Activated T-cell treated with anti-CD3 and anti-CD28 coated beads, Interleukin-2, amount 50 U/mL, for 72 hours (primary cell): ENCODE measurements at regions not wholly inside any gene's neighbourhood (a gene's known extent, or its start where the extent isn't known, plus 50 kb on each side); places are given as distances from the start of the nearest gene placed in this dataset.

Source experiments
- ATAC-seq, 2 donors: fragments of 150-1000 bp; cut with Tn5 transposase; replicated peaks in 1 of 2; 2 replicates each; pipeline ENCODE4 v1.10.0; 2021; ENCODE audit warnings: moderate library complexity in 2 of 2, mild to moderate bottlenecking in 1 of 2
- DNase-seq, 2 donors: peaks; one replicate each; pipeline ENCODE4 v3.0.0; 2021 to 2022; ENCODE audit warnings: mixed read lengths in 1 of 2
- H3K27ac Mint-ChIP-seq: one replicate; pipeline ENCODE4 v1.8.0; 2022; ENCODE audit warnings: mild to moderate bottlenecking, moderate library complexity, mixed read lengths
- H3K27me3 Mint-ChIP-seq: one replicate; pipeline ENCODE4 v1.8.0; 2022; ENCODE audit warnings: low read depth, mixed read lengths
- H3K36me3 Mint-ChIP-seq, 2 donors: one replicate each; pipeline ENCODE4 v1.8.0; 2022; ENCODE audit warnings: mixed read lengths in 2 of 2, mild to moderate bottlenecking in 1 of 2; ENCODE audit not compliant: insufficient read depth in 2 of 2
- H3K4me1 Mint-ChIP-seq: one replicate; pipeline ENCODE4 v1.8.0; 2022; ENCODE audit warnings: low read depth, mixed read lengths
- H3K4me3 Mint-ChIP-seq, 2 donors: one replicate each; pipeline ENCODE4 v1.8.0; 2022; ENCODE audit warnings: mild to moderate bottlenecking in 2 of 2, mixed read lengths in 2 of 2, moderate library complexity in 2 of 2
- H3K9me3 Mint-ChIP-seq, 2 donors: one replicate each; pipeline ENCODE4 v1.8.0; 2022; ENCODE audit warnings: mixed read lengths in 2 of 2

DNA sequence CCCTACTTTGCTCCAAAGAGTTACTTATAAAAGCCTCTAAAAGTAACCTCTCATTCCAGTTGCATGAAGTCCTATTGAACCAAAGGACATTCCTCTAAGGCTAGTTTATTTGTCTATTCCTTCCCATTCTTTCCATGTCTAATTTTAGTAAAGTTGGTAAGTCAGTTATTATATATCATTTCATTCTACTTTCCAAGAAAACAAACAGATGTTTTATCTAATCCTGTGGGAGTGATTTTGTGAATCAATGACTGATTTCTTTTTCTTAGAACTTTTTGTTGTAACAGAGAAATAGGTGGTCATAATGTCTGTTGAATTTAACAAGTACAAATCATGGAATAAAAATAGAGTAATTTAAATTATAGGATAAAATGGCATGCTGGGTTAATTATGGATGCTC lies 286.3 kb downstream of the FSIP2 start:
- no peak for DNase-seq
- no peaks in the 10 kb centered on the region for H3K27me3 Mint-ChIP-seq
- no peak overlapping the region for H3K27ac Mint-ChIP-seq
- no peak for ATAC-seq
- no peak overlapping the region for H3K4me3 Mint-ChIP-seq
- H3K9me3 Mint-ChIP-seq = peaks cover 0 to 4% of the 10 kb centered on the region in 2 donors
- H3K4me1 Mint-ChIP-seq = no peaks in the 10 kb centered on the region
- no peaks in the 10 kb centered on the region for H3K36me3 Mint-ChIP-seq

DNA sequence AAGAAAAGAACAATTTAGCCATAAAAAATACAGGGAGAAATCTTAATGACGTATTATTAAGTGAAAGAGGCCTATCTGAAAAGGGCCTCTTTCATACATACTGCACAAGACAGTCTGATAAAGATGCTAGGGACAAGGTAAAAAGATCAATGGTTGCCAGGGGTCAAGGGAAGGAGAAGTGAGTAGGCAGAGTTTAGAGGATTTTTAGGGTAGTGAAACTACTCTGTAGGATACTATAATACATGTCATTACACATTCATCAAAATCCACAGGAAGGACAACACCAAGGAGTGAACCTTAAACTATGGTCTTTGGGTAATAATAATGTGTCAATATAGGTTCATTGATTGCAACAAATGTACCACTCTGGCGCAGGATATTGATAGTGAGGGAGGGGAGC lies 289.3 kb downstream of the FSIP2 start:
- no peak overlapping the region for H3K27ac Mint-ChIP-seq
- H3K9me3 Mint-ChIP-seq = no peaks in the 10 kb centered on the region

DNA sequence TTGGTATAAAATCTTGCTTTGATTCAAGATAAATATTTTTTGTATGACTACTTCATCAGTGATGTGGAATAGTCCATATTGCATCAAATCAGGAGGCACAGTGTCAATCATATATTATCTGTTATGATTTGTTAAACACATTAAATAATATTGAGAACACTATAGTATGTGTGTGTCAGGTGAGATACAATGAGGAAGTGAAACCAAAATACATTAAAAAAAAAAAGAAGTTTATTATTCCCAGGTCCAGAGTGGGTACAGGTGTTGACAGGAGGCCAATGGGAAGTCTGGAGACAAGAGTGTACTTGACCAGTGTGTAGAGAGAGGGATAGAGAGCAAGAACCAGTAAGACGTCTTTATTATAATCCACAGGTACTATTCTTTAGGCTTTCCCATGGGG lies 292.6 kb downstream of the FSIP2 start:
- no peaks in the 10 kb centered on the region for H3K4me1 Mint-ChIP-seq
- DNase-seq (no peak), ATAC-seq (no peak)
- H3K9me3 Mint-ChIP-seq = no peaks in the 10 kb centered on the region
- no peak overlapping the region for H3K27ac Mint-ChIP-seq
- H3K36me3 Mint-ChIP-seq = no peaks in the 10 kb centered on the region
- H3K4me3 Mint-ChIP-seq = no peak overlapping the region
- no peaks in the 10 kb centered on the region for H3K27me3 Mint-ChIP-seq

More for the DNA sequence above, 289.3 kb downstream of the FSIP2 start:
- H3K36me3 Mint-ChIP-seq = no peaks in the 10 kb centered on the region
- no peak for DNase-seq
- no peak overlapping the region for H3K4me3 Mint-ChIP-seq
- ATAC-seq = no peak
- H3K27me3 Mint-ChIP-seq = no peaks in the 10 kb centered on the region
- H3K4me1 Mint-ChIP-seq = no peaks in the 10 kb centered on the region

DNA sequence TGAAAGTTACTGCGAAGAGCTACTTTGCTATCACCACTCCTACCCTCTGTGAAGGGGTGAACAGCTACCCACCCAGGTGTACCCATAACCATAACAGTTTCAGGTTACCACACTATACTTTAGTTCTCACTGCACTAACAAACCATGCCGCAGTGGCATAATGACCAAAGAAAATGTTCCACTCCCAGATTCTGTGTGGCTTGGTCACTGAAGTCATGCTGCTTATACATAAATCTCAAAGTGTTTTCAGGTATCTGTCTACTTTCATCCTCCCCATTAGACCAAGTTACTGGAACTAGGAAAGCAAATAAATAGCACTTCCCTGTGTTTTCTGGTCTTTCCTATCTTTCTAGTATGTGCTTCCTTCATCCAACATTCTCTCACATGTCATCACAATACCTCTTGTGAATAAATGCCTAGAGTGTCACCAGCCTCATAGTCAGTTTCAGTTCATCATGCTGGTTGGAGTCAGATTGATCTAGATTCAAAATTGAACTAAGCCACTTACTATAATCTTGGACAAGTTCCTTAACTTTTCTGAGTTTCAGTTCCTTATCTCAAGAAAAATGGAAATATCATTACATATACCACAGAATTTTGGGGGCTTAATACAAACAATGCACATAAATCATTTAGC lies 293.6 kb downstream of the FSIP2 start:
- ATAC-seq (no peak), DNase-seq (no peak)
- no peaks in the 10 kb centered on the region for H3K4me1 Mint-ChIP-seq
- no peak overlapping the region for H3K4me3 Mint-ChIP-seq
- H3K27me3 Mint-ChIP-seq = no peaks in the 10 kb centered on the region
- H3K36me3 Mint-ChIP-seq = no peaks in the 10 kb centered on the region
- no peaks in the 10 kb centered on the region for H3K9me3 Mint-ChIP-seq
- H3K27ac Mint-ChIP-seq = no peak overlapping the region

DNA sequence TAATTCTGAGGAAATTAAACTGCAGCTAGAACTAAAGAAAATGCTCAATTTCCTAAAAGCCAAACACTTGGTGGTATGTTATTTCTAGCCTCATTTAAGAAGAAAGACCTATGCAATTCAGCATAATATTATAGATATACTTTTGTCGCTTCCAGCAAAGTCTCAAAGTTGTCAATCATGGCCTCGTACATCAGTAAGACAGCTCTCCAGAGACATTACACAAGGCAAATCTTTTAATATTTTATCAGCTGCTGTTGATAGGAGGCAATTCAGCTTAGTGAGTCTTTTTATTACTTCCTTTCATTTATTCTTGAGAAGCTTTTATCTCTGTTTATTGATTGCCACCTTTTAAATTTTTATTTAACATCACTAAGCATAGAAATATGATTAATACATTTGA lies 294.3 kb downstream of the FSIP2 start:
- H3K4me3 Mint-ChIP-seq = no peak overlapping the region
- H3K36me3 Mint-ChIP-seq = no peaks in the 10 kb centered on the region
- no peaks in the 10 kb centered on the region for H3K9me3 Mint-ChIP-seq
- DNase-seq = no peak
- no peak overlapping the region for H3K27ac Mint-ChIP-seq
- no peaks in the 10 kb centered on the region for H3K4me1 Mint-ChIP-seq
- H3K27me3 Mint-ChIP-seq = no peaks in the 10 kb centered on the region
- no peak for ATAC-seq

DNA sequence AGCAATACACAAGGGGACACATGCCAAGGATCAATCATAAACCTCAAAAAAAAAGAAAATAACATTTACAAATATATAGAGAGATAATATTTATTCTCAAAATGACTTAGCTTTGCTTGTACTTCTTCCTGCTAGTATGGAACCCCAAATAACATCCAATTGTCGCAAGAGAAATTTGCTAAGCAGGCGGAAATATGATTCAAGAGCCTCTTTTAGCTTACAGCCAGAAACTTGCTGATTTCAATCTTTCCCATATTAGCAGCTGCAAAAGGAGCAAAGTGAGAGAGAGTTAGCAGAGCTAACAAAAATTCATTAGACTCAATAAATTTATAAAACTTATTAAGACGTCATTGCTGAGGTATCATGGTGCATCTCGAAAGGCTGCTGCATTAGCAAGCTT lies 294.9 kb downstream of the FSIP2 start:
- Mint-ChIP-seq H3K4me1 (no peaks in the 10 kb centered on the region), H3K27me3 (no peaks in the 10 kb centered on the region), H3K36me3 (no peaks in the 10 kb centered on the region), H3K27ac (no peak overlapping the region), H3K9me3 (no peaks in the 10 kb centered on the region), H3K4me3 (no peak overlapping the region)
- DNase-seq (no peak), ATAC-seq (no peak)

DNA sequence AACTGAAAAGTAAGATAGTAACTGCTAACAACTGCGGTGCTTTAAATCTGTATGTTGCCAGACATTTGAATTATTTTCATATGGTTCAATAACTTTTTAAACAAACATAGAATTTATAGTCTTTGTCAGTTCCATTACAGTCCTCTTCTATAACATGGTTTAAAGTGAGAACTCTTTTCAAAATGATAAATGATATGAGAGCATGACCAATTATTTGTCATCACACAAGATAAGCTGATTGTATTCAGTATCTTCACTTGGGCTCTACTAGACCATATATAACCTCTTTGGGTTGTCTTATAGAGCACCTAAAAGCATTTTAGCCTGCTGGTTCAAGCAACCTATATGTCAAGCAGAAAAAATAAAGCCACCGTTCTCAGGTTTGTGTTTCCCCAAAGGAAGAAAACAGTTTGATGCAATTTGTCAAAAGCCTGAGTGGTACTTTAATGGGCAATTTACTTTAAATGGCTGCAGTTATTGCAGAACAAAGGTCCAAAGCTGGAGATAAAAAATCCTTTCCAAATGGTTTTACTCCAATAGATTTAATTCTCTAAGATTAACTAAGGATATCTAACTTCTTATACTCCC lies 298.4 kb downstream of the FSIP2 start:
- no peaks in the 10 kb centered on the region for H3K4me1 Mint-ChIP-seq
- no peaks in the 10 kb centered on the region for H3K27me3 Mint-ChIP-seq
- H3K9me3 Mint-ChIP-seq = no peaks in the 10 kb centered on the region
- no peaks in the 10 kb centered on the region for H3K36me3 Mint-ChIP-seq
- ATAC-seq = no peak
- no peak overlapping the region for H3K27ac Mint-ChIP-seq
- DNase-seq = no peak
- no peak overlapping the region for H3K4me3 Mint-ChIP-seq

DNA sequence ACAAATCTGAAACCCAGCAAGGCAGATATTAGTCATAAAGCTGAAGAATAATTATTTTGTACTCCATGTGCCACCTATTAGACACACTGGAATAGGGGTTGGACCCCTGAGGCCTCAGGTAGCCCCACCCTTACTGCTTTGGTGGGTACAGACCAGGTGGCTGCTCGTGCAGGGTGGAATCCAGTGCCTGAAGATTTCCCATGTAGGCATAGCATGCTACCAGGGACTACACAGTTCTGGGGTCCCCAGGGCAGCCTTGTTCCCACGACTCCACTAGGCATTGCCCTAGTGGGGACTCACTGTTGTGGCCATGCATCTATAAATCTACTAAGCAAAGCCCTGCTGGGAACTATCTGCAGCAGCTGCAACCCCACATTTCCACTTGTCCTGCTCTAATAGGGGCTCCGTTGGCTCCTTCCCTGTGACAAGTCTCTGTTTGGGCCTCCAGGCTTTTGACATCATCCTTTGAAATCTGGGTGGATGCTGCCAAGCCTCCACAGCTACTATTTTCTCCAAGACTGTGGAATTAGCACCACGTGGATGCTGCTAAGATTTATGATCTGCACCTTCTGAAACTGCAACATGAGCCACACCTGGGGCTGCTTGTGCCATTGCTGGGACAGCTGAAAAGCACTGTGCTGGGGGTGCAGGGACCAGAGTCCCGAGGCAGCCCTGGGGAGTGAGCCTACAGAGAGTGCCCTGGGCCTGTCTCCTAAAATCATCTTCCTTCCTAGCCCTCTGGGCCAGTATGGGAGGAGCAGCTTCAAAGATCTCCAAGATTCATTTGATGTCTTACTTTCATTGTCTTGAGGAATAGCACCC lies 303.8 kb downstream of the FSIP2 start:
- Mint-ChIP-seq H3K27me3 (no peaks in the 10 kb centered on the region), H3K36me3 (no peaks in the 10 kb centered on the region), H3K9me3 (no peaks in the 10 kb centered on the region), H3K4me1 (no peaks in the 10 kb centered on the region), H3K27ac (no peak overlapping the region), H3K4me3 (no peak overlapping the region)
- no peak for ATAC-seq
- DNase-seq = no peak

DNA sequence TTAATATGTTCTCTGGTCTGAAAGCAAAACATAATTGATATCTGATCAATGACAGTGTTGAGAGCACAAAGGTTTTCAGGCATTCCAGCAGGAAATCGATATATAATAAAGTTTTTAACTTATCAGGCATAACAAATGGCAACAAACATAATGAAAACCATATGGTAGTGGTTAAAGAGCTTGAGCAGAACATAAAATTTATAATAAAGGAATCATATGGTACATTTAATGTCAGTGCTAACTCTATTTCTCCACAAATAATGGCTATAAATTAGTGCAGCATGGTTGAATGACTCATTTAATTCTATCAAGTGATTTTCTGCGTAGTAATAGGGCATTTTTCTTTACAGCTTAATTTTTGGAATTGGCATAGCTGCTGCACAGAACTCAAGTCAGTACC lies 306.2 kb downstream of the FSIP2 start:
- ATAC-seq (no peak), DNase-seq (no peak)
- Mint-ChIP-seq H3K36me3 (no peaks in the 10 kb centered on the region), H3K27me3 (no peaks in the 10 kb centered on the region), H3K9me3 (no peaks in the 10 kb centered on the region), H3K4me3 (no peak overlapping the region), H3K4me1 (no peaks in the 10 kb centered on the region), H3K27ac (no peak overlapping the region)

DNA sequence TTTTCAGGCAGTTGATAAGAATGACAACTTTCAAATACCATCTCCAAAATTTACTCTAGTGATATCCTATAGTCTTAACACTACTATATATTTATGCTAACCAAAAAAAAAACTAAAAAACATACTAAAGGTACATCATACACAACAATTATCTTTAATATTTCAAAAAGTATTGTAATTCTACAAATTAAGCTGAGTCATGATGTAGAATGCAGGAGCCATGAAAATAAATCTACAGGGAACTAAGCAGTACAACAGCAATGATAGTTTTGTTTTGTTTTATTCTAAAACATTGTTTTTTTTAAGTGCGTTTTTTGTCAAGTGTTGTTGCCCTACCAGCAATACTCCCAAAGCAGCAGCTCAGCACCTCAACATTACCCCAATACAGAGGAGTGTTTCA lies 314.3 kb downstream of the FSIP2 start:
- ATAC-seq (no peak), DNase-seq (no peak)
- H3K27ac Mint-ChIP-seq = no peak overlapping the region
- no peaks in the 10 kb centered on the region for H3K4me1 Mint-ChIP-seq
- no peaks in the 10 kb centered on the region for H3K36me3 Mint-ChIP-seq
- no peak overlapping the region for H3K4me3 Mint-ChIP-seq
- H3K9me3 Mint-ChIP-seq = no peaks in the 10 kb centered on the region
- no peaks in the 10 kb centered on the region for H3K27me3 Mint-ChIP-seq

DNA sequence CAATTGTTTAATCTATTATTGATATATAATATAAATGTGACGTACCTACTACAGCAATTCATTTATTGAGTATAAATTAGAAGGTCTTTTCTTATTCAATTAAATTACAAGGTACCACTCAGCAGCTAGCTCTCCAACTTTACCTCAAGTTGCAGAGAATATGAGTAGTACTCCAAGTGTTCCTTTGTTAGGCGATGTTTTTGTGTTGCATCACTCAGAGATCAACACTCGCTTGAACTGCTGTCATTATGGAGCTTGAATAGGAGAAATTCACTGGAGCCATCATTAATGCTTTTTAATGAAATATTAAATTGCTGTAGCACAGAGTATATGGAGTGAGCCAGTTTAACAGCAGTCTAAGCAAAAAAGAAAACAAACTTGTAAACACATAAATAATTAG lies 320.0 kb downstream of the FSIP2 start:
- Mint-ChIP-seq H3K4me3 (no peak overlapping the region), H3K9me3 (no peaks in the 10 kb centered on the region), H3K27me3 (no peaks in the 10 kb centered on the region), H3K4me1 (no peaks in the 10 kb centered on the region), H3K36me3 (no peaks in the 10 kb centered on the region), H3K27ac (no peak overlapping the region)
- no peak for DNase-seq
- ATAC-seq = no peak

DNA sequence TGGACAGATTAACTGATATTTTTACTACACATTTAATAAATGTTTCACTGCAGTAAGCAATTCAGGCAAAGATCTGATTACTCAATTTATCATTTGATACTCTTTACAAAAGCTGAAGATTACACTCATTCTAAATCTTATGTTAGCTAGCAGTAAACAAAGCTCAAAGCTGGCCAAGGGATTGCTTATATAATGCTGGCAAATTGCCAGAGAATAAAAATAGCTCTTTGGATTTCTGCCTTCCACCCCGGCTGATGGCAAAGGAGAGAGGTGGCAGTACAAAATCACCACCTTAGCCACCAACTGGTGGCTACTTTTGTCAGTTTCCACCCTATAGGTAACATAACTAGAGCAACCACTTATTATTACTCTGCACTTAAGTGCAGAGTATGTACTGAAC lies 320.5 kb downstream of the FSIP2 start:
- Mint-ChIP-seq H3K27ac (no peak overlapping the region), H3K27me3 (no peaks in the 10 kb centered on the region), H3K9me3 (no peaks in the 10 kb centered on the region), H3K4me3 (no peak overlapping the region), H3K4me1 (no peaks in the 10 kb centered on the region), H3K36me3 (no peaks in the 10 kb centered on the region)
- DNase-seq (no peak), ATAC-seq (no peak)

DNA sequence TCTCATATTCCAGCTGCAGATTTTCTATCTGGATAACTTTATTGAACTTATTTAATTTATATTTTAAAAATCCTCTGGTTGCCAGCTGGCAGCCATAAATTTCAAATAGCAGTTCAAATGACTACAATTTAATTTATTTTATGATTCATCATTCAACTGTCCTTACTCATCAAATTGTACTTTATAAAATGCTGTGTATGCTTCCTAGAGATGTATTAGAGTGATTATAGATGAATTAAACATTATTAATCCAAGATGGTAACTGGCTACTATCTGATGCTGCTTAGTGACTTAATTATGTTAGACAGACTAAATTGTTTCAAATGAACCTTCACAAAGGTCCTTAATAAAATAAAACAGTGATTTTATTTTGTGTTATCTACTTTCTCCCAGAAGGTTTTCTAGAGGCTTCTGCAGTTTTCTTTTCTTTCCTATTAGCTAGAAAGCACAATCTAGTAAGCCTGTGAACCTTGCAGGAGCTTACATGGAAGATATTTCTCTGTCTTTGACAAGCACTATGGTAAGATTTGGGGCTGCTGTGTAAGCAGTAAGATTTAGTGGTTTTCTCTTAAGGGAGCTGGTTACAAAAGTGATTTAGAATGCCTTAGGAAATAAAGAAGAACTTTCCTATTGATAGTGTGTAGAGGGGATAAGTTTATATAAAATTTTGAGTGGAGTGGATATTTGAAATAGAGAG lies 322.3 kb downstream of the FSIP2 start:
- H3K4me3 Mint-ChIP-seq = no peak overlapping the region
- no peaks in the 10 kb centered on the region for H3K27me3 Mint-ChIP-seq
- no peaks in the 10 kb centered on the region for H3K4me1 Mint-ChIP-seq
- no peaks in the 10 kb centered on the region for H3K36me3 Mint-ChIP-seq
- H3K9me3 Mint-ChIP-seq = peaks cover 0 to 4% of the 10 kb centered on the region in 2 donors
- no peak for ATAC-seq
- no peak overlapping the region for H3K27ac Mint-ChIP-seq
- no peak for DNase-seq
